CD4-positive, CD25-positive, alpha-beta regulatory T cell (primary cell): ENCODE measurements at regions not wholly inside any gene's neighbourhood (a gene's known extent, or its start where the extent isn't known, plus 50 kb on each side); places are given as distances from the start of the nearest gene placed in this dataset.
A peak's percentile ranks its signal among the peaks of the same experiment; 100 is the strongest.

Experiments used
- ATAC-seq, 2 donors: fragments of 150-1000 bp; cut with Tn5 transposase; one replicate each; pipeline ENCODE4 v1.10.0; 2021; ENCODE audit warnings: low read depth in 2 of 2, moderate number of reproducible peaks in 2 of 2, moderate library complexity in 1 of 2
- DNase-seq, 3 donors: peaks; one replicate each; pipeline versions ENCODE4 v3.0.0 to v3.0.0-alpha.2; 2012 to 2022; ENCODE audit warnings: mixed read lengths in 1 of 3
- H3K27ac ChIP-seq: one replicate; pipeline ENCODE4 v1.7.0; 2013; ENCODE audit warnings: mild to moderate bottlenecking, low read length; ENCODE audit not compliant: insufficient read depth, poor library complexity, severe bottlenecking
- H3K27me3 ChIP-seq: one replicate; pipeline ENCODE4 v1.7.0; 2013; ENCODE audit warnings: low read length; ENCODE audit not compliant: control insufficient read depth, insufficient read depth
- H3K36me3 ChIP-seq: one replicate; pipeline ENCODE4 v1.7.0; 2013; ENCODE audit warnings: mild to moderate bottlenecking, low read length, moderate library complexity; ENCODE audit not compliant: control insufficient read depth, insufficient read depth
- H3K4me1 ChIP-seq: 2 replicates; pipeline ENCODE4 v1.7.0; 2013; ENCODE audit warnings: mild to moderate bottlenecking, low read length; ENCODE audit not compliant: insufficient read depth, control insufficient read depth, poor library complexity, severe bottlenecking
- H3K4me3 ChIP-seq: one replicate; pipeline ENCODE4 v1.7.0; 2013; ENCODE audit warnings: low read depth, mild to moderate bottlenecking, low read length, moderate library complexity
- H3K9me3 ChIP-seq, 2 experiments: 1 replicate in 1 of 2; 2 replicates in 1 of 2; pipeline ENCODE4 v1.7.0; 2013; ENCODE audit warnings: low read length in 2 of 2, mild to moderate bottlenecking in 1 of 2, moderate library complexity in 1 of 2; ENCODE audit not compliant: control insufficient read depth in 2 of 2
- H3K27ac Mint-ChIP-seq, 3 donors: one replicate each; pipeline ENCODE4 v1.8.0; 2020 to 2022; ENCODE audit warnings: mild to moderate bottlenecking in 3 of 3, mixed read lengths in 3 of 3, moderate library complexity in 2 of 3
- H3K27me3 Mint-ChIP-seq: one replicate; pipeline ENCODE4 v1.8.0; 2022; ENCODE audit warnings: mild to moderate bottlenecking, mixed read lengths
- H3K36me3 Mint-ChIP-seq: one replicate; pipeline ENCODE4 v1.8.0; 2020; ENCODE audit warnings: mixed read lengths
- H3K4me1 Mint-ChIP-seq, 4 donors: one replicate each; pipeline ENCODE4 v1.8.0; 2020 to 2022; ENCODE audit warnings: mixed read lengths in 4 of 4, mild to moderate bottlenecking in 1 of 4
- H3K4me3 Mint-ChIP-seq, 4 donors: one replicate each; pipeline ENCODE4 v1.8.0; 2020 to 2022; ENCODE audit warnings: mild to moderate bottlenecking in 4 of 4, mixed read lengths in 4 of 4, moderate library complexity in 3 of 4
- H3K9me3 Mint-ChIP-seq, 7 donors: one replicate each; pipeline ENCODE4 v1.8.0; 2020 to 2022; ENCODE audit warnings: mixed read lengths in 7 of 7, mild to moderate bottlenecking in 3 of 7, moderate library complexity in 2 of 7

DNA sequence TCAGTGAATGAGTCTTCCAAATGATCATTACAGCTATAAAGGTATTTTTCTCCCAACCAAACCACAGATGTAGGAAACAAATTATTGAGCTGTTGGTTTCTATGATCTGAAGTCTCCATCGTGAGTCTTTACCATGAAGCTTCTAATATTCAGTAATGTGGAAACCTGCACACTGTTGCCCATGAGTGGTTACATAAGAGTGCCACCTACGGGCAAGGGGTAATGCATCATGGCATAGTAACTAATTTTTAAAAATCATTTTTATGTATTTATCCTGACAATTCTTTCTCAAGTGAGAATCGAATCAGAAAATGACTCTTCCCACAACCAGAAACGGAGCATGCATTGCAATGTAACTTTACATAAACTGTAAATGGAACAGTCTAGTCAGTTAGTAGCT lies 282.5 kb upstream of the SMARCA2 start:
- H3K4me1 ChIP-seq, result no peaks in the 10 kb centered on the region
- ATAC-seq (no peak), DNase-seq (no peak)
- no peak overlapping the region for H3K27ac ChIP-seq
- H3K4me3 ChIP-seq, result no peak overlapping the region
- no peaks in the 10 kb centered on the region for H3K36me3 ChIP-seq
- H3K9me3 Mint-ChIP-seq, result peaks cover 0 to 2% (median 0%) of the 10 kb centered on the region in 7 donors
- no peak overlapping the region for H3K27ac Mint-ChIP-seq
- no peaks in the 10 kb centered on the region for H3K4me1 Mint-ChIP-seq
- peaks cover 5% of the 10 kb centered on the region for H3K27me3 ChIP-seq
- no peaks in the 10 kb centered on the region for H3K36me3 Mint-ChIP-seq
- H3K9me3 ChIP-seq, result no peaks in the 10 kb centered on the region
- peaks cover 5% of the 10 kb centered on the region for H3K27me3 Mint-ChIP-seq
- H3K4me3 Mint-ChIP-seq, result no peak overlapping the region

DNA sequence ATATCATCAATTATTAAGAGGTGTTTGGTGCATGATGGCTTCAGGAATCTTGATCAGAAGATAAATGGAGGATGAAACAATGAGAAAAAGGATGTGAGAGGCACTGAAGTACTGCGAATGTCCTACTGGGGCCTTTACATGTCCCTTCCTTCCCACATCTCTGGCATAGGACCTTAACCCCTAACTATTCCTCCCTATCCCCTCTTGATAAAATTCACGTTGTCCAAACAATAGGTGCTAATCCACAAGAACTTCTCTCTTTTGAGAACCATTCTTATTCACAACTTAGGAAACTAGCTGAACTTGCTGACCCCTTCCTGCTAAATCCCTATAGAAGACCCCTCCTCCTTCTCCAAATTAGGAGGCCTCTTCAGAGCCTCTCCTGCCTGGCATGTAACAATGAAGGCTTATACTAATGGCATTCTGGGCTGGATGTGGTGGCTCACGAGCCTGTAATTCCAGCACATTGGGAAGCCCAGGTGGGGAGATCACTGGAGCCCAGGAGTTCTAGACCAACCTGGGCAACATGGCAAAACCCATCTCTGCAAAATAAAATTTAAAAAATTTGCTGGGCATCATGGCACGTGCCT lies 276.5 kb upstream of the SMARCA2 start:
- Histone ChIP-seq H3K36me3 (no peaks in the 10 kb centered on the region), H3K4me3 (no peak overlapping the region), H3K27me3 (peaks cover 5% of the 10 kb centered on the region), H3K27ac (no peak overlapping the region), H3K4me1 (no peaks in the 10 kb centered on the region), H3K9me3 (no peaks in the 10 kb centered on the region)
- DNase-seq (no peak), ATAC-seq (no peak)
- no peaks in the 10 kb centered on the region for H3K4me1 Mint-ChIP-seq
- H3K27ac Mint-ChIP-seq, result no peak overlapping the region
- H3K36me3 Mint-ChIP-seq, result no peaks in the 10 kb centered on the region
- H3K4me3 Mint-ChIP-seq, result no peak overlapping the region
- H3K27me3 Mint-ChIP-seq, result peaks cover 9% of the 10 kb centered on the region
- peaks cover 0 to 3% (median 0%) of the 10 kb centered on the region in 7 donors for H3K9me3 Mint-ChIP-seq

DNA sequence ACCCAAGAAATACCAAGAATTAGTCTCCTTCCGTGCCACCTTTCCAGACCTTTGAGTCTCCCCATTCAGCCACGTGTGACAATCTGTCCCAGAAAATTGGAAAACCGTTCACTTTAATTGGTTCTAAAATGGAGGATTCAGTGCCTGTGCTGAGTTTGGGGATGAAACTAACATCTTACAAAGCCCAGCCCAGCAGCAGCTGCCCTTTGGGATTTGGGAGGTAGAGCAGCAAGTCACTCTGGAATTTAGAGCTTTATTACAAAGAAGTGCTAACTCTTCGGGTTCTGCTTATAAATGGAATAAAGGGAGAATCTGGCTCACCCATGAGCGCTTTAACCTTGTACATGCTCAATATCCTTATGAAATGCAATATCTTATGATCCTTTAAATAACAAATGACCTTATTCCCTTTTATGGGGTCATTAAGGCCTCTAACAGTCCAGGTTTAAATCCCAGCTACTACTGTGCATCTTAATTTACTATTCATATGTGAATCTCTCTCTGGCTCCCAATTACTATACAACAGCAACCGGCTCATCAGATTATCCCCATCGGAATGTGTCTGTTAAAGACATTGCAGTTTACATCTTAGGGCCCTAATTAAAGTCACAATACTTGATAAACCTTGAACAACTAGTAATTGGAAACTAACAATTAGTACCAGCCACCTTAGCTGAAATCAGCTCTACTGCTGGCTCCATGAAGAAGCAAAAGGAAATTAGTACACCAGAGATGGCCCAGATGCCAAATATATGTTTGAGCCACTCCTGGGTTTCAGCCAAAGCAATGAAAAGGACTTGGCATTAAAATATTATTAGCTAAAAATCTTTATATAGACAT lies 271.8 kb upstream of the SMARCA2 start:
- Histone ChIP-seq H3K4me1 (no peaks in the 10 kb centered on the region), H3K27me3 (peaks cover 4% of the 10 kb centered on the region), H3K27ac (no peak overlapping the region), H3K36me3 (no peaks in the 10 kb centered on the region), H3K9me3 (peaks cover 0 to 1% of the 10 kb centered on the region in 2 experiments), H3K4me3 (no peak overlapping the region)
- Mint-ChIP-seq H3K27ac (no peak overlapping the region), H3K4me1 (no peaks in the 10 kb centered on the region), H3K36me3 (no peaks in the 10 kb centered on the region), H3K9me3 (peaks cover 0 to 1% (median 0%) of the 10 kb centered on the region in 7 donors), H3K4me3 (no peak overlapping the region), H3K27me3 (peaks cover 19% of the 10 kb centered on the region)
- no peak for DNase-seq
- no peak for ATAC-seq

DNA sequence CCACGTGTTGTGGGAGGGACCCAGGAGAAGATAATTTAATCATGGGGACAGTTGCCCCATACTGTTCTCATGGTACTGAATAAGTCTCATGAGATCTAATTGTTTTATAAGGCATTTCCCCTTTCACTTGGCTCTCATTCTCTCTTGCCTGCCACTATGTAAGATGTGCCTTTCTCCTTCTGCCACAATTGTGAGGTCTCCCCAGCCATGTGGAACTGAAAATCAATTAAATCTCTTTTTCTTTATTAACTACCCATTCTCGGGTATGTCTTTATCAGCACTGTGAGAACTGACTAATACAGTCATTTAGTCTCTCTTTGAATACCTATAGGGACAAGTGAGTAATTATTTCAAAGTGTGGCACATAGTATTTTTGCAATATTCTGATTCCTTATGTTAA lies 269.2 kb upstream of the SMARCA2 start:
- Mint-ChIP-seq H3K4me3 (no peak overlapping the region), H3K27me3 (peaks cover 14% of the 10 kb centered on the region), H3K36me3 (no peaks in the 10 kb centered on the region), H3K9me3 (peaks cover 0 to 5% (median 0%) of the 10 kb centered on the region in 7 donors), H3K4me1 (no peaks in the 10 kb centered on the region), H3K27ac (no peak overlapping the region)
- DNase-seq (no peak), ATAC-seq (no peak)
- peaks cover 6% of the 10 kb centered on the region for H3K27me3 ChIP-seq
- H3K27ac ChIP-seq, result no peak overlapping the region
- H3K9me3 ChIP-seq, result peaks cover 0 to 1% of the 10 kb centered on the region in 2 experiments
- no peaks in the 10 kb centered on the region for H3K4me1 ChIP-seq
- no peak overlapping the region for H3K4me3 ChIP-seq
- no peaks in the 10 kb centered on the region for H3K36me3 ChIP-seq

DNA sequence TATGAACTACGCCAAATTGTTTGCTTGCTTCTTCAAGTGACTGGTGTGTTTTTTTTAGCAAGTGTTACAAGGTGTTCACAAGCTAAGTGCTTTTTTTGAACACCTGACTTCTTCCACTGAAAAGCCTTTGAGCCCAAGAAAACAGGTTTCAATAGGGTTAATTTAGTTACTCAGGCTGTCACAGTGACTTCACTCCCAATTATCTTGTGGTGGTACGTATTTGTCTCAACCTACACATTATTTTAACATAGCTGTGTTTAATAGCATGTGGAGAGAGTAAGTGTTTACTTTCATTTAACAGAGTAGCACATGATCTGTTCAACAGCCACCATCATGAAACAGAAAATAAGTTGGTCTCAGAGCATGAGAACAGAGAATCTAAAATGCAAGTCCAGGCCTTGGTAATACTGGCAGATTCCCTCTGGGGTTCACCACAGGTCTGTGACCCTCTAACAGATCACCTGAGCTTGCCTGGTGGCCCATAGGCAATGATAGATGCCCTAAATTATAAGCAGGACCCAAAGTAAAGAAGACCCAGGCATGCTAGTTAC lies 267.7 kb upstream of the SMARCA2 start:
- Histone ChIP-seq H3K4me3 (no peak overlapping the region), H3K4me1 (no peaks in the 10 kb centered on the region), H3K27me3 (peaks cover 6% of the 10 kb centered on the region), H3K36me3 (no peaks in the 10 kb centered on the region), H3K9me3 (peaks cover 0 to 1% of the 10 kb centered on the region in 2 experiments), H3K27ac (no peak overlapping the region)
- no peak for DNase-seq
- Mint-ChIP-seq H3K4me3 (no peak overlapping the region), H3K9me3 (peaks cover 0 to 9% (median 1%) of the 10 kb centered on the region in 7 donors), H3K27me3 (peaks cover 13% of the 10 kb centered on the region), H3K4me1 (no peaks in the 10 kb centered on the region), H3K27ac (no peak overlapping the region), H3K36me3 (no peaks in the 10 kb centered on the region)
- ATAC-seq, result no peak

DNA sequence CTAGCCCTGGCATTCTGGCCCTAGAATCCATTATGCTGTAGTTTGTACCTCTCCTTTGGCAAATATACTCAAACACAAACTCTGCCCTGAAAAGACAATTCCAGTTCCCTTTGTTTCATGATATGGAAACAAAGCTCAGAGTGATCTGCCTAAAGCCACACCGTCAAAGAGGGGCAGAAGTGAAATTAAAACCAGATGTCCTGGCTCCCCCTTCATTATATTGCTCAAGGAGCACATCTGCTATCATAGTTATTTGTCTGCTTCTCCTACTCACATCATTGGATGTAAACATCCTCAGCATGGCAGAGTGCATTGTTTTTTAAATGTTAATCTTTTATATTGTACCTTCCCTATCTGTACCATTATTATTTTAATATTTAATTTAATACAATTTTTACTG lies 266.7 kb upstream of the SMARCA2 start:
- Mint-ChIP-seq H3K9me3 (peaks cover 0 to 16% (median 1%) of the 10 kb centered on the region in 7 donors), H3K4me1 (no peaks in the 10 kb centered on the region), H3K27ac (no peak overlapping the region), H3K4me3 (peak overlapping the region in 1 of 4 donors; percentile 86), H3K27me3 (peaks cover 10% of the 10 kb centered on the region), H3K36me3 (no peaks in the 10 kb centered on the region)
- Histone ChIP-seq H3K27me3 (peaks cover 6% of the 10 kb centered on the region), H3K9me3 (peaks cover 0 to 1% of the 10 kb centered on the region in 2 experiments), H3K27ac (no peak overlapping the region), H3K4me3 (no peak overlapping the region), H3K36me3 (no peaks in the 10 kb centered on the region), H3K4me1 (no peaks in the 10 kb centered on the region)
- no peak for DNase-seq
- ATAC-seq, result no peak

DNA sequence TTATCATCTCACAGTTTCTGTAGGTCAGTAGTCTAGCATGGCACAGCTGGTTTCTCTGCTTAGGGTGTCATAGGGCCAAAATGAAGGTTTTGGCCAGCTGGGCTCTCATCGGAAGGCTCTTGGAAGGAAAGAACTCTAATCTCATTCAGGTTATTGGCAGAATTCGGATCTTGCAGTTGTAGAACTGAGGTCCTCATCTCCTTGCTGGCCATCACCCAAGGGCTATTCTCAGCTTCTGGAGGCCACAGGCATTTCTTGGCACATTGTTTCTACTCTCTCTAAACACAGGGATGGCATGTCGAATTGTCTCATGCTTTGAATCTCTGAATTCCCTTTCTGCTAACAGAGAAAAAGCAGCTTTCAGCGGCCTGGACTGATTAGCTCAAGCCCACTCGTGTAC lies 258.0 kb upstream of the SMARCA2 start:
- Histone ChIP-seq H3K4me3 (no peak overlapping the region), H3K4me1 (no peaks in the 10 kb centered on the region), H3K36me3 (no peaks in the 10 kb centered on the region), H3K27me3 (no peaks in the 10 kb centered on the region), H3K27ac (no peak overlapping the region), H3K9me3 (no peaks in the 10 kb centered on the region)
- Mint-ChIP-seq H3K27ac (no peak overlapping the region), H3K9me3 (peaks cover 0 to 15% (median 4%) of the 10 kb centered on the region in 7 donors), H3K4me1 (no peaks in the 10 kb centered on the region), H3K27me3 (no peaks in the 10 kb centered on the region), H3K4me3 (no peak overlapping the region), H3K36me3 (no peaks in the 10 kb centered on the region)
- DNase-seq (no peak), ATAC-seq (no peak)
